IPS-NIHi7 (cell line): ENCODE measurements at regions not wholly inside any gene's neighbourhood (a gene's known extent, or its start where the extent isn't known, plus 50 kb on each side); places are given as distances from the start of the nearest gene placed in this dataset.

ENCODE experiments used
- DNase-seq: peaks from one replicate; pipeline ENCODE4 v3.0.0; 2012; ENCODE audit warnings: mixed read lengths; ENCODE audit errors: extremely low spot score

DNA sequence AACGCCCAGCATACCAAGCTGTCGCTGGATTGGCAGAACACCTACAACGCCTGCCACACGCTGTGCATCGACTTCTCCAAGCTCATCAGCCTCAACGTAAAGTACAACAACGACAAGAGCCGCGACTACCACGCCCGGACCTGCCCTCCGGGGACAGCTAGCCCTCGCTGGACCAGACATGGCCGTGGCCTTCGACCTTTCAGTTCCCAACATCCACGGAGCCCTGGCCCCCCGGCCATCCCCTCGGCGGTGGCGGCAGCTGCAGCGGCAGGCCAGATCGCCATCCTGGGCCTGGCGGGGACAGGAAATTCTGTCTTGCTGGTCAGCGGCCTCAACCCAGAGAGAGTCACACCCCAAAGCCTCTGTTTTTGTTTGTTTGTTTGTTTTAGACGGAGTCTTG is 132.6 kb upstream of the FUT8 start:
- no peak for DNase-seq

DNA sequence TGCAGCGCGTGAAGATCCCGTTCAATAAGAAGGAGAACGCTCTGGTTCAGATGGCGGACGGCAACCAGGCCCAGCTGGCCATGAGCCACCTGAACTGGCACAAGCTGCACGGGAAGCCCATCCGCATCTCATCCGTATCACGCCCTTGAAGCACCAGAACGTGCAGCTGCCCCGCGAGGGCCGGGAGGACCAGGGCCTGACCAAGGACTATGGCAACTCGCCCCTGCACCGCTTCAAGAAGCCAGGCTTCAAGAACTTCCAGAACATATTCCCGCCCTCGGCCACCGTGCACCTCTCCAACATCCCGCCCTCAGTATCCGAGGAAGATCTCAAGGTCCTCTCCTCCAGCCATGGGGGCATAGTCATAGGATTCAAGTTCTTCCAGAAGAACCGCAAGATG is 131.9 kb upstream of the FUT8 start:
- DNase-seq, result no peak

DNA sequence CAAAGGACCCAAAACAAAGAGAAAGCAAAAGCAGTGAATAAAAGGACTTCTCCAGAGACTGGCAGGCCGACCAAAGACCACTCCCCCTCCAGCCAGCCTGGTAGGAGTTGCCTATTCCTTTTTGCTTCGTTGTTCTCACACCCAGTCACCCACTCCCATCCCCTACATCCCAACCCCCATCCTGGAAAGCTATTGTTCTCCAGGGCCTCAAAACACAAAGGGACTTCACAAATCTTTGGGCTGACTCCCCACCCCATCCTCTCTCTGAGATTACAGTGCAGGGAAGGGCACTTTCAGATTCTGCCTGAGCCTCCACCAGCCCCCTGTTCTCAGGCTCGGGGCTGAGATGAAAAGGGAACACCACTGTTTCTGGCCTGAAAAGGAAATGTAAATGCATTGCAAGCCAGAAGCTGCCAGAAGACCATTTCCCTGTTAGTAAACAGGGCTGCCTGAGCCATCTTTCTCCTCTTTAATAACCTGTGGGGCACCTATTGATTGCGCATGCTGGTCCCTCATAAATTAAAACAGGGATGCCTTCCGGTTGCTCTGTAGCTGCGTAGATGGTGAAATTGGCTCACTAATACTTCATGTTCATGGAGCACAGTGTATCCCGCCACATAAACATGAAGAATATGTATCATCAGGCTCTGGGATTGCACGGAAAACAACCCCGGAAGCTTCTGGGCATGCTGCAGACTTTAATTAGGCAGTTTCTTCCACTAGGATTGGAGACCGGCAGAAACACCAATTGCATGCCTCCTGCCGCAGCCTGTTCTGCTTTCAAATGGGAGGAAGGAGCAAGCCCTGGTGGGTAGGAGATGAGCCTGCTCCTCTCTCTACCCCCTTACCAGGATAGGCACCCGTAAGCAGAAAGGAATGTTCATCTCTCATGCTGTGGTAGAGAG is 130.3 kb upstream of the FUT8 start:
- DNase-seq, result peak; percentile 83

GRCh38 chr14:65282896-65283253 is 129.7 kb upstream of the FUT8 start:
- no peak for DNase-seq

DNA sequence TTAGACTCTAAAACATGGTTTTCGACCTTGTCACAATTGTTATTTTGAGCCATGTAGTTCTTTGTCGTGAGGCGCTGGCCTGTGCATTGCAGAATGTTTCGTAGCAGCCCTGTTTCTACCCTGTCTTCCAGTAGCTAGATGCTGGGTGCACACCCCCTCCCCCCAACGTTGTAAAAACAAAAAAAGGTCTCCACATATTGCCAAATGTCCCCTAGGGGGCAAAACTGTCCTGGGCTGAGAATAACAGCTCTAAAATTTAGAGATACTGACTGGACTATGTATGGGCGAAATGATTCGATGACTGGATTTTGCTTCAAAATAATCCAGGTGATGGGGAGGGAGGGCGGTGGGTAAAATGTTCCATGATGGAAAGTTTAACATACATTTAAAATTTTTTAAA is 126.1 kb upstream of the FUT8 start:
- DNase-seq, result no peak

DNA sequence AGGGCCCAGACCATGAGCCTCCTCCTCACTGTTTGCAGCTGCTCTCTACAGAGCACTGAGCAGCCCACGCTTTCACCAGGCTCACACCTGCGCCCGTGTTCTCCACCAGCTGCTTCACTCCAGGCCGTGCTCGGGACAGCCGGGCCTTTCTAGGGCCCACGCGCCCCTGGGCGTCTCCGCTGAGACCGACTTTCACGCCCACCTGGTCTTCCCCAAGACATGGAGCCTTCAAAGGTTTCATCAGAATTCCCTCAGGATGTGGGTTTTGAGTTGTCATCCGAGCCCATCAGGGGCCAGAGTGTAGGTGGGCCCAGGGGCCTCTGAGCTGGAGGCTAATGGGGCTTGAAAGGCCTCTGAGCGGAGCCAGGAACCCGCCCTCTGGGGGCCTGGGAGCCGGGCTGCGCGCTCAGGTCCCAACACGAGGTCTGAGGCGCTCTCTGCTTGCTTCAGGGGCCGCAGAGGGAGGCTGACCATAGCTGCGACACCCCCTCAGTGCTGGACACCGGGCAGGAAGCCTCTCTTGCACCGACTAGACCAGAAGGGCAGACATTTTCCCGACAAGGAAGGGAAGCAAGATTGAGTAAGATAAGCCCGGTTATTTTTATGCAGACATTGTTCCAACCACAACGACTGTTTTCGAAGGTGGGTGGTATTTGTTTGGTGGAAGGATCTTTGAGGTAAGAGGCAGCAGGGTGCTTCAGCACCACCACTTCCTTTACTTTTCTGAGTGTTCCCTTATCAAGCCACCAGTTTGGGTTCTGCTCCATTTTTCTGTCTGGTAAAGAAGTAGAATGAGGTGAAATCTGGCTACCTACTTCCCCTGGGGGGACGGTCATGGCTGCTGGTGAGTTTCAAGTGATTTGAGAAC is 125.0 kb upstream of the FUT8 start:
- DNase-seq, result no peak

GRCh38 chr14:65290830-65291229 is 121.7 kb upstream of the FUT8 start:
- no peak for DNase-seq

GRCh38 chr14:65291531-65291930 is 121.0 kb upstream of the FUT8 start:
- DNase-seq, result no peak

- no peak for DNase-seq
Measured at GRCh38 chr14:65294816-65295215, 117.7 kb upstream of the FUT8 start.

- no peak for DNase-seq
Measured at GRCh38 chr14:65296402-65296801, 116.1 kb upstream of the FUT8 start.

DNA sequence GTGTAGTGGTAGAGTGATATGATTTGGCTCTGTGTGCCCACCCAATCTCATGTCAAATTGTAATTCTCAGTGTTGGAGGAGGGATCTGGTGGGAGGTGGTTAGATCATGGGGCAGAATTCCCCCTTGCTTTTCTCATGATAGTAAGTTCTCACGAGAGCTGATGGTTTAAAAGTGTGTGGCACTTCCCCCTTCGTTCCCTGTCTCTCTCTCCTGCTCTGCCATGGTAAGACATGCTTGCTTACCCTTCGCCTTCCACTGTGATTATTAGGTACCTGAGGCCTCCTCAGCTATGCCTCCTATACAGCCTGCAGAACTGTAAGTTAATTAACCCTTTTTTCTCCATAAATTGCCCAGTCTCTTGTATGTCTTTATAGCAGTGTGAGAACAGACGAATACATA is 115.7 kb upstream of the FUT8 start:
- DNase-seq, result no peak

GRCh38 chr14:65297744-65298143 is 114.8 kb upstream of the FUT8 start:
- DNase-seq, result no peak

DNA sequence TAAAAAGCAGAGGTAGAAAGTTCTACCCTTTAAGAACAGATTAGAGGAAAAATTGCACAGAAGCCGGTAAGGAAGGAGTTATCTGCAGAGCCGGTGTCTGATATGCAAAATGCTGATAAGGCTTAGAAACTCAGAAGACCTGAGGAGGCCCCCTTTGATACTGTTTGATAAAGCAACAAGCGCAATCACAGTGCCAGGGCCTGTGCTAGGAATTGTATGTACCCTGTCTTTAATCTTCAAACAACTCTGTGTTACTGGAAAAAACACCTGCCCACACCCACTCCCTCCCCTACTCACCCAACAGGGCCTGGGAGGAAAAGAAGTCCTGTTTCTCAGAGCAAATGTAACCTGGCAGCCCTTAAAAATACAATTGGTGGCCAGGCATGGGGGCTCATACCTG is 112.7 kb upstream of the FUT8 start:
- DNase-seq, result no peak

DNA sequence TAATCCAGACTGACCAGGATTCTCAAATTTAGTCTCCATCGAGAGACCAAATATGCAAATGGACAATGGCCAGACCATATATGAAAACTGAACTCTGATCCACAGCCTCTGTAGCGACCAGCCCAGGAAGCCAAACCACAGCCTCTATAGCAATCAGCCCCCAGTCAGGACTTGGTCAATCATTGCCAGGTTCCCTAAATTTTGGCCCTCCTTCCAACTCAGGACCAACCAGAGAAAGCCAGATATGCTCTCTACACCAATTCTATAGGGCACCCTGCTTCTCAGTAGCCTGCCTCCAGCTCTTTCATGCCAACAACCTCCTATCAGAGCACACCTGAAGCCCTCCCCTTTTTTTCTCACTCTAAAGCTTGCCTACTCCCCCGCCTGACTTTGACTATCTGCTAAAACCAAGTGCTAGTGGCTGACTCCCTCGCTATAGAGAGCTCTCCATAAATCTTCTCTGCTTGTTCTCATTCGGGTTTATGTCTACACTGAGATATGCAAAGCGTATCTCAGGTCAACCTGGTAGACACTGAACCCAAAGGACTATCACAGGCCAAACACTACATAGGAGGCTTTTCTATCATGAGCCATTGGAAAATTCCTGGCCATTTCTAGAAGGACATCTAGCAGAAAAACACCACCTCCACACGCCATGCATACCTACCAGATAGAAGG is 110.5 kb upstream of the FUT8 start:
- no peak for DNase-seq

- DNase-seq, result no peak
Measured at GRCh38 chr14:65302571-65303189, 109.8 kb upstream of the FUT8 start.

GRCh38 chr14:65303190-65303898 is 109.2 kb upstream of the FUT8 start:
- no peak for DNase-seq

GRCh38 chr14:65303899-65304222 is 108.7 kb upstream of the FUT8 start:
- DNase-seq, result no peak

GRCh38 chr14:65304239-65304638 is 108.3 kb upstream of the FUT8 start:
- no peak for DNase-seq

DNA sequence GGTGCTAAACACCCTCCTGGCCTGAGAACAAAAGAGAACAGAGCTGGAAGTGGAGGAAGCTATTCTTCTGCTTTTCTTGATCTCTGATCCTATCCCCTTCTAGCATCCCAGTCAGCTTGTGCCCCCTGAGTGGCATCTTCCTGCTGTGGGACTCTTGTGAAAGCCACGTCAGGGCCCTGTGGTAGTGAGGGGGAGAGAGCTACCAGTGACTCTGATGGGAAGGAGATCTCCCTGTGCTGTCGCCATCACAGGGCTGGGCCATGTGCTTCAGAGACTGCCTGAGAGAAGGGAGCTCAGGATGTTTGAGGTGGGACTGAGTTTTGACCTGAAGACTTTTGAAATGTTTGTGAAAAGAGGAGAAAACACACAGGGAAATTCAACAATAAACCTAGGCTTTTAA is 107.6 kb upstream of the FUT8 start:
- DNase-seq, result no peak

DNA sequence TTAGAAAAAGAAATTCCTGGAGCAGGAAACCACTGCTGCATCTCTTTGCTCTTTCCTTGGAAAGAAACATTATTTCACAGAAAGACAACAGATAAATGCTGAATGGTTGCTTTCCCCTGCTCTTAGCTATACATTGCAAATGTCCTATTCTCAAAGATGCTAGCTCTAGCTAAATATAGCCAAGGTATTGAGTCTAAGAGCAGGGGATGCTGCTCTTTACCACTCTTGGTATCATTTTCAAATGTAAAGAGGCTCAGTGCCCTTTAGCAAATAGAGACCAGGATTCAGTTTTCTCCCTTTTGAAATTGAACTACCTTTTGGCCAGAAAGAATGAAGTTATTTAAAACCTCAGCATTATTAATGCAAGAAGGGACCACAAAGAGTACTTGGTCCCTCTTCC is 104.0 kb upstream of the FUT8 start:
- DNase-seq, result no peak

DNA sequence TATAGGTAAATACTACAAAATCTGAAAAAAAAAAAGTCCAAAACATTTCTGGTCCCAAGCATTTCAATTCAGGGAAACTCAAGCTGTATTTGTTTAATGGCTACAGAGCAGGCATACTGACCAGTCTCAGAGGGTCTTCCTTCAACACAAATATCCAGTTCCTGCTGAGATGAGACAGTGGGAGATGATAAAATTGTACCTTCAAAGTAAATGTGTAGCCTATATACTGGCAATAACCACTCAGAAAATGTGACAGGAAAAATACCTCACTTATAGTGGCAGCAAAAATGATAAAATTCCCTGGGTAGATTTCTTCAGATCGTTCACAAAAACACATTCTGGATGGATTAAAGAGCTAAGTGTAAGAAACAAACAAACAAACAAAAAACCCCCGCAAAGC is 102.0 kb upstream of the FUT8 start:
- no peak for DNase-seq

GRCh38 chr14:65312859-65313258 is 99.7 kb upstream of the FUT8 start:
- peak; percentile 29 for DNase-seq
